ENCODE measurements at regions not wholly inside any gene's neighbourhood (a gene's known extent, or its start where the extent isn't known, plus 50 kb on each side); places are given as distances from the start of the nearest gene placed in this dataset.
"Not testable (repeated sequence)": the region's sequence is repeated elsewhere in the genome, so short reads cannot be mapped to it uniquely, and the experiment has no call there.

GRCh38 chrX:30027636-30028035 is 187.7 kb upstream of the MAGEB2 start (continued):
- TF ChIP-seq REST (IDR thresholded peaks at IDR 0.05; ENCODE audit: low read depth, low read length), result no peak

GRCh38 chrX:30036406-30036805 is 179.0 kb upstream of the MAGEB2 start:
- H2AFZ ChIP-seq (ENCODE audit: low read depth); H3K4me1 ChIP-seq (ENCODE audit: control insufficient read depth in 1 of 2, insufficient read depth in 2 of 2, low read depth in 1 of 2, low read length in 1 of 2); H3K27me3 ChIP-seq (ENCODE audit: insufficient read depth); H3K4me2 ChIP-seq; DNase-seq; H3K36me3 ChIP-seq (replicated peaks in 1 of 2; ENCODE audit: control insufficient read depth in 1 of 2, insufficient read depth in 2 of 2, low read length in 1 of 2); H3F3A ChIP-seq (replicated peaks; ENCODE audit: insufficient read depth); H3K79me2 ChIP-seq (ENCODE audit: insufficient read depth); POLR2A ChIA-PET; CTCF ChIA-PET; H3K9ac ChIP-seq; H3K27ac ChIP-seq (ENCODE audit: low read depth in 2 of 2, low read length in 1 of 2); H3K9me3 ChIP-seq; H3K4me3 ChIP-seq (ENCODE audit: low read depth in 2 of 2, low read length in 1 of 2); H3K9me2 ChIP-seq; H4K20me1 ChIP-seq (ENCODE audit: insufficient read depth): not testable (repeated sequence)
- WGBS (ENCODE audit: low lambda C conversion rate), result 32% methylated on average over 4 of the region's 4 CpGs

GRCh38 chrX:30039768-30040167 is 175.6 kb upstream of the MAGEB2 start:
- Histone ChIP-seq H3K36me3 (replicated peaks in 1 of 2; ENCODE audit: control insufficient read depth in 1 of 2, insufficient read depth in 2 of 2, low read length in 1 of 2) (no peaks in the 10 kb centered on the region), H3K9ac (no peak overlapping the region), H3K4me3 (ENCODE audit: low read depth in 2 of 2, low read length in 1 of 2) (no peak overlapping the region), H3K79me2 (ENCODE audit: insufficient read depth) (no peaks in the 10 kb centered on the region), H3F3A (replicated peaks; ENCODE audit: insufficient read depth) (peaks cover 4% of the 10 kb centered on the region), H3K27ac (ENCODE audit: low read depth in 2 of 2, low read length in 1 of 2) (peak overlapping the region; percentile 14 to 60; a peak in 3 of 4 replicates), H3K27me3 (ENCODE audit: insufficient read depth) (no peaks in the 10 kb centered on the region), H3K9me2 (no peaks in the 10 kb centered on the region), H3K4me1 (ENCODE audit: control insufficient read depth in 1 of 2, insufficient read depth in 2 of 2, low read depth in 1 of 2, low read length in 1 of 2) (no peaks in the 10 kb centered on the region), H2AFZ (ENCODE audit: low read depth) (no peak overlapping the region), H4K20me1 (ENCODE audit: insufficient read depth) (no peaks in the 10 kb centered on the region), H3K4me2 (no peak overlapping the region), H3K9me3 (no peaks in the 10 kb centered on the region)
- POLR2A ChIA-PET, result no interaction called here
- DNase-seq, result no peak
- 1% methylated on average over 2 of the region's 2 CpGs for WGBS (ENCODE audit: low lambda C conversion rate)
- CTCF ChIA-PET, result interaction anchor here (1.0 kb wide), 1 partner anchor 12 kb away, joined by 3 read pairs; no protein-coding TSS in a partner anchor
- TF ChIP-seq EP300 (IDR thresholded peaks at IDR 0.05; ENCODE audit: borderline replicate concordance in 1 of 2, low read depth in 1 of 2, low read length in 1 of 2), result peak in 1 of 2 experiments; percentile 51; a peak in 1 of 4 replicates
- no peak for TF ChIP-seq USF2 (IDR thresholded peaks at IDR 0.05; ENCODE audit: borderline replicate concordance, low read depth, low read length)
- TF ChIP-seq NRF1 (IDR thresholded peaks at IDR 0.05; ENCODE audit: low read depth, low read length), result no peak
- TF ChIP-seq MXI1 (IDR thresholded peaks at IDR 0.05; ENCODE audit: low read depth, low read length), result no peak
- peak; percentile 26; the same call in 1 of the 2 replicates for TF ChIP-seq FOSL2 (IDR thresholded peaks at IDR 0.05; ENCODE audit: borderline replicate concordance, low read depth)
- TF ChIP-seq CTCF (IDR thresholded peaks at IDR 0.05), result no peak
- no peak for TF ChIP-seq GABPA (IDR thresholded peaks at IDR 0.05; ENCODE audit: low read depth)
- no peak for TF ChIP-seq ZBTB33 (IDR thresholded peaks at IDR 0.05; ENCODE audit: borderline replicate concordance, low read depth)
- peak; percentile 40; the same call in 1 of the 2 replicates for TF ChIP-seq TCF12 (IDR thresholded peaks at IDR 0.05)
- TF ChIP-seq PBX3 (IDR thresholded peaks at IDR 0.05), result peak; percentile 55
- peak; percentile 51; the same call in 1 of the 2 replicates for TF ChIP-seq TEAD4 (IDR thresholded peaks at IDR 0.05; ENCODE audit: borderline replicate concordance, insufficient read depth)
- no peak for TF ChIP-seq NFIC (IDR thresholded peaks at IDR 0.05; ENCODE audit: borderline replicate concordance)

Data from SK-N-SH (cell line).